ENCODE measurements at regions not wholly inside any gene's neighbourhood (a gene's known extent, or its start where the extent isn't known, plus 50 kb on each side); places are given as distances from the start of the nearest gene placed in this dataset.

DNA sequence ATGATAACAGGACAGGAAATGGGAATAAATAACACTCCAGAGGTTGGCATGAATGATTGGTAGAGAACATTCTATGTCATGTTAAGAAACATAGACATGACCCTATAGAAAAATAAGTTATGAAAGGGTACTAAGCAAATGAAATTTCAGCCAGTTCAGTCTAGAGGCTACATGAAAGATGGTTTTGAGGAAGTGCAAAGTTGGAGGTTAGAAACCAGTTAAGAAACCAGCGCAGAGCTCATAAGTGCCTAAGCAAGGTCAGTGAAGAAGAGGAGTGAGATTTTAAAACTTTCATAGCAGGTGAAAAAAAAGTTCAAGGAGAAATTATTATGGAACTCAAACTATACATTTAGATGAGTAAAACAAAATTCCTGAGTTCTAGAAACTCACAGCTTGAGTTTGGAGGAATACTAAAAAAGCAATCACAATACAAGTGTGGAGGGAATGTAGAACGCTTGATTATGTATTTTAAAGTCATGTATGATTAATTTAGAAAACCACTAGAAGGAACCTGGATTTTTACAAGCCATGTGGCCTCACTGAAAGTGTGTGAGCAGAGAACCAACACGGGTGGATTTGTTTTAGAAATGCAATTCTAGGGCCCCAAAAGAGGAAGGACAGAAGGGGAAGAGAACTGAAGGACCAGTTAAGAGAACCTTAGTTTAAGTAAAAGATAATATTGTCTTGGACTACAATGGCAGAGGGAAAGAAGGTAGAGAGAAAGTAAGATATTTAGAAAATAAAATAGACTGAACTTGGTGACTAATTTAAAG is 162.4 kb downstream of the PCDH20 start:
- H3K4me3 Mint-ChIP-seq (ENCODE audit: low read depth): no peak overlapping the region
- TF ChIP-seq, protein P1, sequence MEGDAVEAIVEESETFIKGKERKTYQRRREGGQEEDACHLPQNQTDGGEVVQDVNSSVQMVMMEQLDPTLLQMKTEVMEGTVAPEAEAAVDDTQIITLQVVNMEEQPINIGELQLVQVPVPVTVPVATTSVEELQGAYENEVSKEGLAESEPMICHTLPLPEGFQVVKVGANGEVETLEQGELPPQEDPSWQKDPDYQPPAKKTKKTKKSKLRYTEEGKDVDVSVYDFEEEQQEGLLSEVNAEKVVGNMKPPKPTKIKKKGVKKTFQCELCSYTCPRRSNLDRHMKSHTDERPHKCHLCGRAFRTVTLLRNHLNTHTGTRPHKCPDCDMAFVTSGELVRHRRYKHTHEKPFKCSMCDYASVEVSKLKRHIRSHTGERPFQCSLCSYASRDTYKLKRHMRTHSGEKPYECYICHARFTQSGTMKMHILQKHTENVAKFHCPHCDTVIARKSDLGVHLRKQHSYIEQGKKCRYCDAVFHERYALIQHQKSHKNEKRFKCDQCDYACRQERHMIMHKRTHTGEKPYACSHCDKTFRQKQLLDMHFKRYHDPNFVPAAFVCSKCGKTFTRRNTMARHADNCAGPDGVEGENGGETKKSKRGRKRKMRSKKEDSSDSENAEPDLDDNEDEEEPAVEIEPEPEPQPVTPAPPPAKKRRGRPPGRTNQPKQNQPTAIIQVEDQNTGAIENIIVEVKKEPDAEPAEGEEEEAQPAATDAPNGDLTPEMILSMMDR (IDR thresholded peaks at IDR 0.05; ENCODE audit: unreplicated experiment): no peak
- H3K27ac Mint-ChIP-seq: no peak overlapping the region
- no peaks in the 10 kb centered on the region for H3K4me1 Mint-ChIP-seq (ENCODE audit: low read depth)
- no peaks in the 10 kb centered on the region for H3K36me3 Mint-ChIP-seq (ENCODE audit: insufficient read depth)
- DNase-seq (ENCODE audit: low spot score, unreplicated experiment): no peak
- H3K27me3 Mint-ChIP-seq: no peaks in the 10 kb centered on the region
- no peaks in the 10 kb centered on the region for H3K9me3 Mint-ChIP-seq (ENCODE audit: low read depth)

DNA sequence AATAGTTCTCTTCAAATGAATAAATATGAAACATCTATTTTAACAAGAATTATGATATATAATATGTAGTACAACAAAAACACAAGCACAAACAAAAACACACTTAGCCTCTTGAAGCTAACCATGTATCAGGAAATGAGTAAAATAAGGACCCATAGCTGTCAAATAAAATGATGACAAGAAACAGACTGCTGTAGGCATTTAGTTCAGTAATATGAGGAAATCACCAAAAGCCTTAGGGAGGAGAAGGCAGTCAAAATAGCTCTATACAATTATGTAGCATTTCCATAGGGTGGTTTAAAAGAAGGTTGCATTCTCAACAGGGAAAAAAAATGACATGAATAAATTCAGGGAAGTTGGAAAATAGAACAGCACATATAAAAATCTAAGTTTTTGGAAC is 163.4 kb downstream of the PCDH20 start:
- no peak for DNase-seq (ENCODE audit: low spot score, unreplicated experiment)
- no peaks in the 10 kb centered on the region for H3K36me3 Mint-ChIP-seq (ENCODE audit: insufficient read depth)

DNA sequence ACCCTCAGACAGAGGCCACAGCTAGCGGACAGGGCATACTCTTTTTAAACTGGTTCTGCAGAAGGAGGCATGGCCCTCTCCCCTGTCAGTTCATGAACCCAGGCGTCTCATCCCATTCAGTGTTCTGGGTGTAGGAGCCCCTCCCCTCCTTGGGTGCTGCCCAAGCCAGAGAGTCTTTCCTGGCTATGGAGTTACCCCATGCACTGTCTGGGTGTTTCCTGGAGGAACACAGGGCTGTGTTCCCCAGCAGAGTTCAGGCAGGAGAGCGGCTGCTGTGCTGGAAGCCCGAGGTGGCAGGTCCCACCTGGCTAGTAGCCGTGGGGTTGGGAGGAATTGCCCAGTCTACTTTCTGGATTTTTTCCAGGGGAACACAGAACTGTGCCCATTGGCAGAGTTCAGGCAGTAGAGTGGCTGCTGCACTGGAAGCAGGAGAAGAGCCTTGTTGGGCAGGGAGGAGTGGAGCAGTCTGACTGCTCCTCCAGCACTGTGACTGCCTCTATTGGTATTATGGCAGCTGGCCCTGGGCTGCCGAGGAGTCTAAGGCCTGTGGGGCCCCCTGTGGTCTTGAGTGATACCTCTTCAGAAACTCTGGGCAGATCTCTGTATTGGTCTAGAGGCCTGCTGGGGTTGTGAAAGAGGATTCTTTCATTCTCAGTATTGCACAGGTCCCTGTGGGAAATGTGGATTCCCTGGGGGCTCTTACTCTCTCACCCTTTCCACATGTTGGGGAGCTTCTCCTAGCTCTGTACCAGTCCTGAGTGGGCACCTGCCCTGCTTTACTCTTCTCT is 168.3 kb downstream of the PCDH20 start:
- H3K4me3 Mint-ChIP-seq (ENCODE audit: low read depth): no peak overlapping the region
- no peak for DNase-seq (ENCODE audit: low spot score, unreplicated experiment)
- H3K9me3 Mint-ChIP-seq (ENCODE audit: low read depth): peaks cover 12% of the 10 kb centered on the region
- H3K36me3 Mint-ChIP-seq (ENCODE audit: insufficient read depth): no peaks in the 10 kb centered on the region
- no peak overlapping the region for H3K27ac Mint-ChIP-seq
- no peaks in the 10 kb centered on the region for H3K27me3 Mint-ChIP-seq
- TF ChIP-seq, protein P1 (IDR thresholded peaks at IDR 0.05; ENCODE audit: unreplicated experiment): no peak
- no peaks in the 10 kb centered on the region for H3K4me1 Mint-ChIP-seq (ENCODE audit: low read depth)

More for the DNA sequence above, 163.4 kb downstream of the PCDH20 start:
- no peak overlapping the region for H3K27ac Mint-ChIP-seq
- no peak overlapping the region for H3K4me3 Mint-ChIP-seq (ENCODE audit: low read depth)
- no peaks in the 10 kb centered on the region for H3K27me3 Mint-ChIP-seq
- no peaks in the 10 kb centered on the region for H3K4me1 Mint-ChIP-seq (ENCODE audit: low read depth)
- H3K9me3 Mint-ChIP-seq (ENCODE audit: low read depth): no peaks in the 10 kb centered on the region
- TF ChIP-seq, protein P1 (IDR thresholded peaks at IDR 0.05; ENCODE audit: unreplicated experiment): no peak

DNA sequence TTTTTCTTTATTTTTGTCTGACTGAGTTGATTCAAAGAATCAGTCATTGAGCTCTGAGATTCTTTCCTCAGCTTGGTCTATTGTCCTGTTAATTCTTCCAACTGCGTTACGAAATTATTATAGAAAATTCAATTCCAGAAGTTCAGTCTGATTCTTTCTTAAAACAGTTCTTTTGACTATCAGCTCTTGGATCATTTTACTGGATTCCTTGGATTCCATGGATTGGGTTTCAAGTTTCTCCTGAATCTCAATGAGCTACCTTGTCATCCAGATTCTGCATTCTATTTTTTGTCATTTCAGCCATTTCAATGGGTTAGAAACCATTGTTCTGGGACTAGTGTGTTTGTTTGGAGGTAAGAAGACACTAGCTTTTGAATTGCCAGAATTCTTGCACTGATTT is 169.3 kb downstream of the PCDH20 start:
- Mint-ChIP-seq H3K9me3 (ENCODE audit: low read depth) (peaks cover 14% of the 10 kb centered on the region), H3K4me3 (ENCODE audit: low read depth) (no peak overlapping the region), H3K27me3 (no peaks in the 10 kb centered on the region), H3K4me1 (ENCODE audit: low read depth) (no peaks in the 10 kb centered on the region), H3K27ac (no peak overlapping the region), H3K36me3 (ENCODE audit: insufficient read depth) (no peaks in the 10 kb centered on the region)
- TF ChIP-seq, protein P1 (IDR thresholded peaks at IDR 0.05; ENCODE audit: unreplicated experiment): no peak
- no peak for DNase-seq (ENCODE audit: low spot score, unreplicated experiment)

DNA sequence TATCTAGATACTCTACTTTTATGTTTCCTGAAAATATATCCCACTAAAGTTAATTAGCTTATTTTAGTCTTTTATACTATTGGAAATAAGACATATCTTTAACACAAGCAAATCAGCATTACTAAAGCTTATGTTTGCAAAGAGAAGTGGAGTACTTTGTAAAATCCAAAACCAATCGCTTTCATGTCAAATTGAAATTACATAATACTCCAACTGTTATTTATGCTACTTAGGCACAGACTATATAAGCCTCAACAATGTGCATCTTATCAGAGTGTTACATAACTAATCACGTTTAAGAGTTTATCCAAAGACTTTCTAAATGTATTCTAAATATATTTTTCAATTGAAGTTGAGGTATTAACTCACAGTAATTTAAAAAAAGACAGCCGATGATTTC is 200.0 kb downstream of the PCDH20 start:
- no peak for DNase-seq (ENCODE audit: low spot score, unreplicated experiment)
- no peak overlapping the region for H3K4me3 Mint-ChIP-seq (ENCODE audit: low read depth)
- no peaks in the 10 kb centered on the region for H3K9me3 Mint-ChIP-seq (ENCODE audit: low read depth)
- H3K36me3 Mint-ChIP-seq (ENCODE audit: insufficient read depth): no peaks in the 10 kb centered on the region
- TF ChIP-seq, protein P1 (IDR thresholded peaks at IDR 0.05; ENCODE audit: unreplicated experiment): no peak
- no peaks in the 10 kb centered on the region for H3K4me1 Mint-ChIP-seq (ENCODE audit: low read depth)
- no peak overlapping the region for H3K27ac Mint-ChIP-seq
- H3K27me3 Mint-ChIP-seq: no peaks in the 10 kb centered on the region

Data from progenitor cell of endocrine pancreas (in vitro differentiated cells).